ENCODE measurements at regions not wholly inside any gene's neighbourhood (a gene's known extent, or its start where the extent isn't known, plus 50 kb on each side); places are given as distances from the start of the nearest gene placed in this dataset.

DNA sequence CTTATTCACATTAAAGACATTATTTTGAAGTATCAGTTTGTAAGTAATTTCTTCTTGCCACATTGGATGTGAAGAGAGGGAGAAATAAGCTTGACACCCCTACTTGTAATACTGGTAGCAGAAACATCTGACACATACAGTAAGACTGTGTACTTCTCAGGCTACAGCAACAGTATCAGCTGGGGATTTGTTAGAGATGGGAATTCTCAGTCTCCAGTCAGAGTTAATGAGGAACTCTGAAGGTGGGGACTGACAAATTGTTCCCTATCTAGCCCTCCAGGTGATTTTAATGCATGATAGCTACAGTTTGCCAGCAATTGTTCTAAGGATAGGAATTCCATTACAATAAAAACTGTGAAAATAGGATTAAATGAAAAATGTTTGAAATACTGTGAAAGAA is 524.8 kb downstream of the PRR16 start:
- TF ChIP-seq POLR2A (IDR thresholded peaks at IDR 0.05) (no peak), CTCF (IDR thresholded peaks at IDR 0.05) (no peak), EP300 (IDR thresholded peaks at IDR 0.05) (no peak), POLR2AphosphoS5 (IDR thresholded peaks at IDR 0.05) (no peak)
